ENCODE measurements at regions not wholly inside any gene's neighbourhood (a gene's known extent, or its start where the extent isn't known, plus 50 kb on each side); places are given as distances from the start of the nearest gene placed in this dataset.

- TF ChIP-seq EZH2 (IDR thresholded peaks at IDR 0.05; ENCODE audit: low read length): no peak
- TF ChIP-seq, protein P1, sequence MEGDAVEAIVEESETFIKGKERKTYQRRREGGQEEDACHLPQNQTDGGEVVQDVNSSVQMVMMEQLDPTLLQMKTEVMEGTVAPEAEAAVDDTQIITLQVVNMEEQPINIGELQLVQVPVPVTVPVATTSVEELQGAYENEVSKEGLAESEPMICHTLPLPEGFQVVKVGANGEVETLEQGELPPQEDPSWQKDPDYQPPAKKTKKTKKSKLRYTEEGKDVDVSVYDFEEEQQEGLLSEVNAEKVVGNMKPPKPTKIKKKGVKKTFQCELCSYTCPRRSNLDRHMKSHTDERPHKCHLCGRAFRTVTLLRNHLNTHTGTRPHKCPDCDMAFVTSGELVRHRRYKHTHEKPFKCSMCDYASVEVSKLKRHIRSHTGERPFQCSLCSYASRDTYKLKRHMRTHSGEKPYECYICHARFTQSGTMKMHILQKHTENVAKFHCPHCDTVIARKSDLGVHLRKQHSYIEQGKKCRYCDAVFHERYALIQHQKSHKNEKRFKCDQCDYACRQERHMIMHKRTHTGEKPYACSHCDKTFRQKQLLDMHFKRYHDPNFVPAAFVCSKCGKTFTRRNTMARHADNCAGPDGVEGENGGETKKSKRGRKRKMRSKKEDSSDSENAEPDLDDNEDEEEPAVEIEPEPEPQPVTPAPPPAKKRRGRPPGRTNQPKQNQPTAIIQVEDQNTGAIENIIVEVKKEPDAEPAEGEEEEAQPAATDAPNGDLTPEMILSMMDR (optimal IDR thresholded peaks at IDR 0.05 in 1 of 3, IDR thresholded peaks at IDR 0.05 in 1 of 3, conservative IDR thresholded peaks at IDR 0.05 in 1 of 3; ENCODE audit: extremely low read depth in 1 of 3, insufficient read depth in 2 of 3, low read length in 3 of 3): no peak
- no peak overlapping the region for H3K4me3 ChIP-seq (ENCODE audit: control insufficient read depth in 2 of 3, extremely low read depth in 1 of 3, insufficient read depth in 2 of 3, low read depth in 1 of 3, low read length in 3 of 3)
- H3K4me2 ChIP-seq (ENCODE audit: control insufficient read depth, extremely low read depth, insufficient read depth, low read depth, low read length): no peak overlapping the region
- no peaks in the 10 kb centered on the region for H3K4me1 ChIP-seq (ENCODE audit: control insufficient read depth, extremely low read depth, insufficient read depth, low read length)
- H3K27me3 ChIP-seq (ENCODE audit: control insufficient read depth, extremely low read depth, insufficient read depth, low read length): no peaks in the 10 kb centered on the region
- H3K36me3 ChIP-seq (ENCODE audit: control insufficient read depth in 2 of 2, extremely low read depth in 1 of 2, insufficient read depth in 2 of 2, low read length in 2 of 2): no peaks in the 10 kb centered on the region
- dilution Hi-C loops (cut with MboI; ENCODE audit: extremely low pct_ligation_motif_present, low sequenced_read_pairs): no loop called here
- H2AFZ ChIP-seq (ENCODE audit: control insufficient read depth, low read length): no peak overlapping the region
- no peak for FAIRE-seq
- no peak overlapping the region for H3K9ac ChIP-seq (ENCODE audit: control insufficient read depth, extremely low read depth, insufficient read depth, low read length)
- H3K9me3 ChIP-seq (ENCODE audit: control insufficient read depth, low read depth, low read length): no peaks in the 10 kb centered on the region
- no peak for DNase-seq (ENCODE audit: low read depth, low spot score)
- H3K27ac ChIP-seq (ENCODE audit: control insufficient read depth, insufficient read depth, low read length): no peak overlapping the region
- H4K20me1 ChIP-seq (ENCODE audit: control insufficient read depth, extremely low read depth, insufficient read depth, low read length): no peaks in the 10 kb centered on the region
- H3K79me2 ChIP-seq (ENCODE audit: control insufficient read depth, insufficient read depth, low read length): no peaks in the 10 kb centered on the region
- no peaks in the 10 kb centered on the region for H3K9me1 ChIP-seq (ENCODE audit: control insufficient read depth, extremely low read depth, insufficient read depth, low read length)
Measured at GRCh38 chr4:111675746-111676145, 469.5 kb upstream of the FAM241A start.

DNA sequence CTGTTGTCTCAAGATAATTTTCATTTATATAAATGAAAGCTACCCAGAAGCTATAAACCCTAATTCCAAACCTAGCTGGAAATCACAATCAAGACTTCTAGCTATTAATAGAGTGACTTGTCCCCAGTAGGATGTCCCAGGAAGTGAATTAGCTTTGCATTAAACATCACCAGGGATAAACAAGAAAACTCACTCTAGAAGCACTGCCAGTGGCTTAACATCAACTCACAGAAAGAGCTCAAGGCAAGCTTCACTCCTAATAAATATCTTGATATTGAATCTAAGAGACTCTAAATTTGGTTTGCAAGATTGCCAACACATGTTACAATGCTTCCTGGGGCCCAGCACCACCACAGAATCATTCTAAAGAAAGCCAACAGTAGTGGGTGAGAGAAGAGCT lies 468.7 kb upstream of the FAM241A start:
- H3K27me3 ChIP-seq (ENCODE audit: control insufficient read depth, extremely low read depth, insufficient read depth, low read length): no peaks in the 10 kb centered on the region
- TF ChIP-seq, protein P1 (optimal IDR thresholded peaks at IDR 0.05 in 1 of 3, IDR thresholded peaks at IDR 0.05 in 1 of 3, conservative IDR thresholded peaks at IDR 0.05 in 1 of 3; ENCODE audit: extremely low read depth in 1 of 3, insufficient read depth in 2 of 3, low read length in 3 of 3): no peak
- no peak for TF ChIP-seq EZH2 (IDR thresholded peaks at IDR 0.05; ENCODE audit: low read length)
- H3K9ac ChIP-seq (ENCODE audit: control insufficient read depth, extremely low read depth, insufficient read depth, low read length): no peak overlapping the region
- no peaks in the 10 kb centered on the region for H3K9me1 ChIP-seq (ENCODE audit: control insufficient read depth, extremely low read depth, insufficient read depth, low read length)
- no peaks in the 10 kb centered on the region for H3K36me3 ChIP-seq (ENCODE audit: control insufficient read depth in 2 of 2, extremely low read depth in 1 of 2, insufficient read depth in 2 of 2, low read length in 2 of 2)
- H3K4me3 ChIP-seq (ENCODE audit: control insufficient read depth in 2 of 3, extremely low read depth in 1 of 3, insufficient read depth in 2 of 3, low read depth in 1 of 3, low read length in 3 of 3): no peak overlapping the region
- dilution Hi-C loops (cut with MboI; ENCODE audit: extremely low pct_ligation_motif_present, low sequenced_read_pairs): no loop called here
- H4K20me1 ChIP-seq (ENCODE audit: control insufficient read depth, extremely low read depth, insufficient read depth, low read length): no peaks in the 10 kb centered on the region
- H3K4me2 ChIP-seq (ENCODE audit: control insufficient read depth, extremely low read depth, insufficient read depth, low read depth, low read length): no peak overlapping the region
- DNase-seq (ENCODE audit: low read depth, low spot score): no peak
- H3K9me3 ChIP-seq (ENCODE audit: control insufficient read depth, low read depth, low read length): no peaks in the 10 kb centered on the region
- no peak overlapping the region for H3K27ac ChIP-seq (ENCODE audit: control insufficient read depth, insufficient read depth, low read length)
- H3K4me1 ChIP-seq (ENCODE audit: control insufficient read depth, extremely low read depth, insufficient read depth, low read length): no peaks in the 10 kb centered on the region
- no peak for FAIRE-seq
- H3K79me2 ChIP-seq (ENCODE audit: control insufficient read depth, insufficient read depth, low read length): no peaks in the 10 kb centered on the region
- no peak overlapping the region for H2AFZ ChIP-seq (ENCODE audit: control insufficient read depth, low read length)

Data from keratinocyte (primary cell).